HEK293 (cell line): ENCODE measurements at regions not wholly inside any gene's neighbourhood (a gene's known extent, or its start where the extent isn't known, plus 50 kb on each side); places are given as distances from the start of the nearest gene placed in this dataset.

ENCODE experiments used
- CTCF ChIA-PET: fragments of 350-600 bp; formaldehyde crosslinking; extraction: SDS; loops from one replicate; lab custom pipeline; 2021; ENCODE audit warnings: antibody characterized with exemption; lab: Yijun Ruan, JAX
- POLR2A ChIA-PET: fragments of 300-600 bp; formaldehyde crosslinking; extraction: SDS; loops from one replicate; lab custom pipeline; 2020; ENCODE audit warnings: antibody characterized with exemption, inconsistent platforms; lab: Yijun Ruan, JAX
- H3K27ac ChIP-seq: fragments of 200-500 bp; sonication (Bioruptor generic); 2 replicates; pipeline ENCODE4 v1.5.1; 2014; ENCODE audit warnings: low read depth, low read length, control low read depth, inconsistent platforms; ENCODE audit errors: extremely low read depth
- H3K36me3 ChIP-seq, 2 experiments: fragments of 200-500 bp in 1 of 2; sonication (Bioruptor generic) in 1 of 2; 1 replicate in 1 of 2; 2 replicates in 1 of 2; pipeline ENCODE4 v1.5.1; 2014 to 2017; ENCODE audit warnings: inconsistent platforms in 2 of 2, low read length in 2 of 2; ENCODE audit not compliant: control insufficient read depth in 2 of 2, insufficient read depth in 1 of 2
- H3K4me1 ChIP-seq: fragments of 200-500 bp; sonication (Bioruptor generic); 2 replicates; pipeline ENCODE4 v1.5.1; 2014; ENCODE audit warnings: mild to moderate bottlenecking, low read length, inconsistent platforms; ENCODE audit not compliant: control insufficient read depth, insufficient read depth
- H3K4me3 ChIP-seq: 2 replicates; pipeline ENCODE4 v1.5.1; 2011; ENCODE audit warnings: low read depth, mild to moderate bottlenecking, control low read depth, low read length, moderate library complexity
- H3K9me3 ChIP-seq: fragments of 200-500 bp; sonication (Bioruptor generic); 2 replicates; pipeline ENCODE4 v1.5.1; 2014; ENCODE audit warnings: low read depth, low read length, inconsistent platforms; ENCODE audit not compliant: control insufficient read depth, insufficient read depth
- MYNN ChIP-seq: fragments of 450-650 bp; formaldehyde crosslinking; IDR thresholded peaks from 2 replicates; pipeline ENCODE4 v1.5.1; 2016; ENCODE audit warnings: missing biosample characterization, missing genetic modification characterization, borderline replicate concordance
- MZF1 ChIP-seq: fragments of 450-650 bp; formaldehyde crosslinking; IDR thresholded peaks from 2 replicates; pipeline ENCODE4 v1.5.1; 2017; ENCODE audit warnings: missing biosample characterization, missing genetic modification characterization, borderline replicate concordance
- SETDB1 ChIP-seq: IDR thresholded peaks from one replicate; pipeline ENCODE4 v1.6.1; 2017; ENCODE audit warnings: mild to moderate bottlenecking, low read length, moderate library complexity, mixed read lengths; ENCODE audit not compliant: insufficient read length
- SP3 ChIP-seq: fragments of 450-650 bp; formaldehyde crosslinking; IDR thresholded peaks from 2 replicates; pipeline ENCODE4 v1.5.1; 2016; ENCODE audit warnings: missing biosample characterization, missing genetic modification characterization
- ZBTB21 ChIP-seq: fragments of 450-650 bp; formaldehyde crosslinking; IDR thresholded peaks from 2 replicates; pipeline ENCODE4 v1.5.1; 2017; ENCODE audit warnings: missing biosample characterization, missing genetic modification characterization
- ZNF121 ChIP-seq: fragments of 450-650 bp; formaldehyde crosslinking; IDR thresholded peaks from 2 replicates; pipeline ENCODE4 v1.5.1; 2016; ENCODE audit warnings: missing biosample characterization, missing genetic modification characterization
- ZNF132 ChIP-seq: fragments of 450-650 bp; formaldehyde crosslinking; IDR thresholded peaks from 2 replicates; pipeline ENCODE4 v1.5.1; 2017; ENCODE audit warnings: missing biosample characterization, missing genetic modification characterization, borderline replicate concordance
- ZNF202 ChIP-seq: fragments of 450-650 bp; formaldehyde crosslinking; IDR thresholded peaks from 2 replicates; pipeline ENCODE4 v1.5.1; 2016; ENCODE audit warnings: missing biosample characterization, missing genetic modification characterization, borderline replicate concordance
- ZNF423 ChIP-seq: fragments of 450-650 bp; formaldehyde crosslinking; IDR thresholded peaks from 2 replicates; pipeline ENCODE4 v1.5.1; 2016; ENCODE audit warnings: missing biosample characterization, missing genetic modification characterization
- ZNF48 ChIP-seq: fragments of 450-650 bp; formaldehyde crosslinking; IDR thresholded peaks from 2 replicates; pipeline ENCODE4 v1.5.1; 2016; ENCODE audit warnings: missing biosample characterization, missing genetic modification characterization
- ZXDB ChIP-seq: fragments of 450-650 bp; formaldehyde crosslinking; IDR thresholded peaks from 2 replicates; pipeline ENCODE4 v1.5.1; 2016; ENCODE audit warnings: missing biosample characterization, missing genetic modification characterization
- TF ChIP-seq, protein P1 (sequence below): fragments of 450-650 bp; formaldehyde crosslinking; IDR thresholded peaks from 2 replicates; pipeline ENCODE4 v1.5.1; 2016; ENCODE audit warnings: missing biosample characterization, missing genetic modification characterization
- TF ChIP-seq, protein P2 (sequence below): fragments of 450-650 bp; formaldehyde crosslinking; IDR thresholded peaks from 2 replicates; pipeline ENCODE4; 2016; ENCODE audit warnings: missing biosample characterization, missing genetic modification characterization
- TF ChIP-seq, protein P3 (sequence below): fragments of 450-650 bp; formaldehyde crosslinking; conservative IDR thresholded peaks from 2 replicates; pipeline ENCODE4 v1.5.1; 2016; ENCODE audit warnings: low read depth, missing biosample characterization, missing genetic modification characterization
- TF ChIP-seq, protein P4 (sequence below): fragments of 450-650 bp; formaldehyde crosslinking; IDR thresholded peaks from 2 replicates; pipeline ENCODE4 v1.5.1; 2017; ENCODE audit warnings: missing biosample characterization, missing genetic modification characterization
- TF ChIP-seq, protein P5 (sequence below): fragments of 450-650 bp; formaldehyde crosslinking; optimal IDR thresholded peaks from 2 replicates; pipeline ENCODE3; 2016; ENCODE audit warnings: missing biosample characterization, mild to moderate bottlenecking, missing genetic modification characterization
- TF ChIP-seq, protein P6 (sequence below): fragments of 450-650 bp; formaldehyde crosslinking; IDR thresholded peaks from 2 replicates; pipeline ENCODE4 v1.5.1; 2016; ENCODE audit warnings: missing biosample characterization, missing genetic modification characterization

DNA sequence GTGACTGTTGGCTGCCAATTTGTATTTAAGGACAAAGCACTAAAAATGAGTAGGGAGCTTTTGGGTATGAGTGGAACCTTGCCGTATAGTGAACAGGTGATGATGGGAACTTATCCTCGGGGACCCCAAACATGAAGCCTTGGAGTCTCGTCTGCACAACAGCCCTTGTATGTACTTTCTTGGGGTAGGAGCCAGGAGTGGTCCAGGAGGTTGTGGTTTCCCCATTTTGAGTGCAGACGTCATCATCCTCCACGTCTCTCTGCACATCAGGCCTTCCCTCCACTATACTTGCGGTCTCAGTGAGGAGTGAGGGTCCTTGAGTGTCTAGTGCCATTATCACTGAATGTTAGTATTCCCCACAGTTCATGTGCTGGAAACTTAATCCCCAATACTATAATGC, 101.5 kb upstream of the HS6ST1 start (continued):
- TF ChIP-seq ZNF48 (tag by site-specific recombination): no peak
- no peak for TF ChIP-seq ZNF121
- no peak for TF ChIP-seq MYNN (tag by site-specific recombination)
- TF ChIP-seq, all 188 proteins: peak for 0

DNA sequence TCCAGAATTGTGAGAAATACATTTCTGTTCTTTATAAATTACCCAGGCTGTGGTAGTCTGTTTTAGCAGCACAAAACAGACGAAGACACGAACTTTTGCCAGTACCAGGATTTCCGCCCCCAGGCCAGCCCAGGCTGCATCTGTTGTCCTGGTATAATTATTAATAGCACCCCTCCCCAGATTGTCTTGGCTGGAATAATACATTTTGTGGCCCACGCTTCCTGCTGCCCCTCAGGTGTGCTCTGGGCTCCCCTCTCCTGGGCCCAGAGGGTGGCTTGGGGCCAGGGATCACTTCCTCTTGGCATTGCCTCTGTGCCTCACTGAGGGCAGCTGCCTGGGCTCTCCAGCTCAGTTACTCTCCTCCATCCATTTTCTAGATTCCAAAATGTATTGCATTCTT, 102.1 kb upstream of the HS6ST1 start:
- no peak overlapping the region for H3K27ac ChIP-seq
- POLR2A ChIA-PET: no interaction called here
- H3K9me3 ChIP-seq: no peaks in the 10 kb centered on the region
- TF ChIP-seq ZBTB21 (tag by site-specific recombination) (no peak), ZNF423 (tag by site-specific recombination) (no peak), SP3 (tag by site-specific recombination) (no peak), ZXDB (tag by site-specific recombination) (no peak), ZNF132 (tag by site-specific recombination) (no peak), MZF1 (tag by site-specific recombination) (no peak)
- TF ChIP-seq, protein P1, sequence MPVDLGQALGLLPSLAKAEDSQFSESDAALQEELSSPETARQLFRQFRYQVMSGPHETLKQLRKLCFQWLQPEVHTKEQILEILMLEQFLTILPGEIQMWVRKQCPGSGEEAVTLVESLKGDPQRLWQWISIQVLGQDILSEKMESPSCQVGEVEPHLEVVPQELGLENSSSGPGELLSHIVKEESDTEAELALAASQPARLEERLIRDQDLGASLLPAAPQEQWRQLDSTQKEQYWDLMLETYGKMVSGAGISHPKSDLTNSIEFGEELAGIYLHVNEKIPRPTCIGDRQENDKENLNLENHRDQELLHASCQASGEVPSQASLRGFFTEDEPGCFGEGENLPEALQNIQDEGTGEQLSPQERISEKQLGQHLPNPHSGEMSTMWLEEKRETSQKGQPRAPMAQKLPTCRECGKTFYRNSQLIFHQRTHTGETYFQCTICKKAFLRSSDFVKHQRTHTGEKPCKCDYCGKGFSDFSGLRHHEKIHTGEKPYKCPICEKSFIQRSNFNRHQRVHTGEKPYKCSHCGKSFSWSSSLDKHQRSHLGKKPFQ (tag by site-specific recombination): no peak
- TF ChIP-seq, all 188 proteins: peak for 0
- Histone ChIP-seq H3K36me3 (no peaks in the 10 kb centered on the region), H3K4me1 (no peaks in the 10 kb centered on the region), H3K4me3 (no peak overlapping the region)
- CTCF ChIA-PET: interaction anchor here (0.5 kb wide), 1 partner anchor 167 kb away, joined by 3 read pairs; no protein-coding TSS in a partner anchor

DNA sequence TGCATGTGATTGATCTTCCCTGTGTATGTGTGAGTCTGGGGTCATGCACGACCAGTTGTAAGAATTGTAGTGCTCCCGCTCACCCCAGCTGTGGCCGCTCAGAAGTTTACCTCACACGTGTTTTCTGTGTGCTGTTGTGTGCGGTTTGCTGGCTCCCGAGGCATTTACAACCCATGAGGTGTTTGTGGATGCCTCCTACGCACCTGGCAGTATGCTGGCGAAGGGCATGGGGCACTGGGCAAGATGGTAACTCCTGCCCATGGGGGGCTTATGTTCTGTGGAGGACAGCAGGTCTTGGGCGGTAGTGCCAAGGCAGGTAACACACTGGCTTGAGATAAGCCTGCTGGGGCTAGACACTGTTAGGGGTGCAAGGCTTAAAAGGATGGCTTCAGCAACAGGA, 102.6 kb upstream of the HS6ST1 start:
- H3K4me3 ChIP-seq: no peak overlapping the region
- H3K27ac ChIP-seq: no peak overlapping the region
- TF ChIP-seq SETDB1 (no peak), ZNF202 (tag by site-specific recombination) (no peak)
- TF ChIP-seq, protein P2, sequence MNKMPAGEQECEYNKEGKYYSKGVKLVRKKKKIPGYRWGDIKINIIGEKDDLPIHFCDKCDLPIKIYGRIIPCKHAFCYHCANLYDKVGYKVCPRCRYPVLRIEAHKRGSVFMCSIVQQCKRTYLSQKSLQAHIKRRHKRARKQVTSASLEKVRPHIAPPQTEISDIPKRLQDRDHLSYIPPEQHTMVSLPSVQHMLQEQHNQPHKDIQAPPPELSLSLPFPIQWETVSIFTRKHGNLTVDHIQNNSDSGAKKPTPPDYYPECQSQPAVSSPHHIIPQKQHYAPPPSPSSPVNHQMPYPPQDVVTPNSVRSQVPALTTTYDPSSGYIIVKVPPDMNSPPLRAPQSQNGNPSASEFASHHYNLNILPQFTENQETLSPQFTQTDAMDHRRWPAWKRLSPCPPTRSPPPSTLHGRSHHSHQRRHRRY (tag by site-specific recombination): no peak
- no peaks in the 10 kb centered on the region for H3K36me3 ChIP-seq
- ChIA-PET CTCF (interaction anchor here (0.5 kb wide), 1 partner anchor 166 kb away, joined by 3 read pairs; no protein-coding TSS in a partner anchor), POLR2A (no interaction called here)
- H3K4me1 ChIP-seq: no peaks in the 10 kb centered on the region
- H3K9me3 ChIP-seq: no peaks in the 10 kb centered on the region

DNA sequence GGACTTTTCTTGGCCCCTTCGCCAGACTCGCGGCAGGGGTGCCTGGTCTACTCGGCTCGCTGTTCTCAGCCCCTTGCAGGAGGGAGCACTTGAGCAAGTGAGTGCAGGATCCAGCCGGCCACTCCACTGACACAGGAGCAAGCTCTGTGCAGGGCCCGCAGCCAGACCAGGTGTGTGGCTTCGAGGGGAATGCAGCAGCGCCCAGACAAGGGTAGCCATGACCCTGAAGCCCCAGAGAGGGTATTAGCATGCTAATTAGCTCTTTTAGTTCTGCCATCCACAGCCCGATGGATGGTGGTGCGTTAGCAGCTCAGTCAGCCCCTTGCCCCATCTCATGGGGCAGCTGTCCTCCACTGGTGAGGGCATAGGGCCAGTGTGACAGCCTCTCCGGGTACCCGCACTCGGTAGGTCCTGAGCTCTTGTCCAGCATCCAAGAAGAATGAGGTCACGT, 103.2 kb upstream of the HS6ST1 start:
- POLR2A ChIA-PET: no interaction called here
- TF ChIP-seq, protein P3, sequence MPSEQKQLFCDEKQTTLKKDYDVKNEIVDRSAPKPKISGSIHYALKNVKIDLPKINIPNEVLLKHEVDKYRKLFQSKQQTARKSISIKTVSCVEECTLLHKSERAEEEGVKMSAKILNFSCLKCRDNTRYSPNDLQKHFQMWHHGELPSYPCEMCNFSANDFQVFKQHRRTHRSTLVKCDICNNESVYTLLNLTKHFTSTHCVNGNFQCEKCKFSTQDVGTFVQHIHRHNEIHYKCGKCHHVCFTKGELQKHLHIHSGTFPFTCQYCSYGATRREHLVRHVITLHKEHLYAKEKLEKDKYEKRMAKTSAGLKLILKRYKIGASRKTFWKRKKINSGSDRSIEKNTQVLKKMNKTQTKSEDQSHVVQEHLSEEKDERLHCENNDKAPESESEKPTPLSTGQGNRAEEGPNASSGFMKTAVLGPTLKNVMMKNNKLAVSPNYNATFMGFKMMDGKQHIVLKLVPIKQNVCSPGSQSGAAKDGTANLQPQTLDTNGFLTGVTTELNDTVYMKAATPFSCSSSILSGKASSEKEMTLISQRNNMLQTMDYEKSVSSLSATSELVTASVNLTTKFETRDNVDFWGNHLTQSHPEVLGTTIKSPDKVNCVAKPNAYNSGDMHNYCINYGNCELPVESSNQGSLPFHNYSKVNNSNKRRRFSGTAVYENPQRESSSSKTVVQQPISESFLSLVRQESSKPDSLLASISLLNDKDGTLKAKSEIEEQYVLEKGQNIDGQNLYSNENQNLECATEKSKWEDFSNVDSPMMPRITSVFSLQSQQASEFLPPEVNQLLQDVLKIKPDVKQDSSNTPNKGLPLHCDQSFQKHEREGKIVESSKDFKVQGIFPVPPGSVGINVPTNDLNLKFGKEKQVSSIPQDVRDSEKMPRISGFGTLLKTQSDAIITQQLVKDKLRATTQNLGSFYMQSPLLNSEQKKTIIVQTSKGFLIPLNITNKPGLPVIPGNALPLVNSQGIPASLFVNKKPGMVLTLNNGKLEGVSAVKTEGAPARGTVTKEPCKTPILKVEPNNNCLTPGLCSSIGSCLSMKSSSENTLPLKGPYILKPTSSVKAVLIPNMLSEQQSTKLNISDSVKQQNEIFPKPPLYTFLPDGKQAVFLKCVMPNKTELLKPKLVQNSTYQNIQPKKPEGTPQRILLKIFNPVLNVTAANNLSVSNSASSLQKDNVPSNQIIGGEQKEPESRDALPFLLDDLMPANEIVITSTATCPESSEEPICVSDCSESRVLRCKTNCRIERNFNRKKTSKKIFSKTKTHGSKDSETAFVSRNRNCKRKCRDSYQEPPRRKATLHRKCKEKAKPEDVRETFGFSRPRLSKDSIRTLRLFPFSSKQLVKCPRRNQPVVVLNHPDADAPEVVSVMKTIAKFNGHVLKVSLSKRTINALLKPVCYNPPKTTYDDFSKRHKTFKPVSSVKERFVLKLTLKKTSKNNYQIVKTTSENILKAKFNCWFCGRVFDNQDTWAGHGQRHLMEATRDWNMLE (tag by site-specific recombination): no peak
- TF ChIP-seq, protein P4, sequence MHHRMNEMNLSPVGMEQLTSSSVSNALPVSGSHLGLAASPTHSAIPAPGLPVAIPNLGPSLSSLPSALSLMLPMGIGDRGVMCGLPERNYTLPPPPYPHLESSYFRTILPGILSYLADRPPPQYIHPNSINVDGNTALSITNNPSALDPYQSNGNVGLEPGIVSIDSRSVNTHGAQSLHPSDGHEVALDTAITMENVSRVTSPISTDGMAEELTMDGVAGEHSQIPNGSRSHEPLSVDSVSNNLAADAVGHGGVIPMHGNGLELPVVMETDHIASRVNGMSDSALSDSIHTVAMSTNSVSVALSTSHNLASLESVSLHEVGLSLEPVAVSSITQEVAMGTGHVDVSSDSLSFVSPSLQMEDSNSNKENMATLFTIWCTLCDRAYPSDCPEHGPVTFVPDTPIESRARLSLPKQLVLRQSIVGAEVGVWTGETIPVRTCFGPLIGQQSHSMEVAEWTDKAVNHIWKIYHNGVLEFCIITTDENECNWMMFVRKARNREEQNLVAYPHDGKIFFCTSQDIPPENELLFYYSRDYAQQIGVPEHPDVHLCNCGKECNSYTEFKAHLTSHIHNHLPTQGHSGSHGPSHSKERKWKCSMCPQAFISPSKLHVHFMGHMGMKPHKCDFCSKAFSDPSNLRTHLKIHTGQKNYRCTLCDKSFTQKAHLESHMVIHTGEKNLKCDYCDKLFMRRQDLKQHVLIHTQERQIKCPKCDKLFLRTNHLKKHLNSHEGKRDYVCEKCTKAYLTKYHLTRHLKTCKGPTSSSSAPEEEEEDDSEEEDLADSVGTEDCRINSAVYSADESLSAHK (tag by site-specific recombination): no peak
- TF ChIP-seq, protein P5, sequence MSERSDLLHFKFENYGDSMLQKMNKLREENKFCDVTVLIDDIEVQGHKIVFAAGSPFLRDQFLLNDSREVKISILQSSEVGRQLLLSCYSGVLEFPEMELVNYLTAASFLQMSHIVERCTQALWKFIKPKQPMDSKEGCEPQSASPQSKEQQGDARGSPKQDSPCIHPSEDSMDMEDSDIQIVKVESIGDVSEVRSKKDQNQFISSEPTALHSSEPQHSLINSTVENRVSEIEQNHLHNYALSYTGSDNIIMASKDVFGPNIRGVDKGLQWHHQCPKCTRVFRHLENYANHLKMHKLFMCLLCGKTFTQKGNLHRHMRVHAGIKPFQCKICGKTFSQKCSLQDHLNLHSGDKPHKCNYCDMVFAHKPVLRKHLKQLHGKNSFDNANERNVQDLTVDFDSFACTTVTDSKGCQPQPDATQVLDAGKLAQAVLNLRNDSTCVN (tag by site-specific recombination): no peak
- TF ChIP-seq, protein P6, sequence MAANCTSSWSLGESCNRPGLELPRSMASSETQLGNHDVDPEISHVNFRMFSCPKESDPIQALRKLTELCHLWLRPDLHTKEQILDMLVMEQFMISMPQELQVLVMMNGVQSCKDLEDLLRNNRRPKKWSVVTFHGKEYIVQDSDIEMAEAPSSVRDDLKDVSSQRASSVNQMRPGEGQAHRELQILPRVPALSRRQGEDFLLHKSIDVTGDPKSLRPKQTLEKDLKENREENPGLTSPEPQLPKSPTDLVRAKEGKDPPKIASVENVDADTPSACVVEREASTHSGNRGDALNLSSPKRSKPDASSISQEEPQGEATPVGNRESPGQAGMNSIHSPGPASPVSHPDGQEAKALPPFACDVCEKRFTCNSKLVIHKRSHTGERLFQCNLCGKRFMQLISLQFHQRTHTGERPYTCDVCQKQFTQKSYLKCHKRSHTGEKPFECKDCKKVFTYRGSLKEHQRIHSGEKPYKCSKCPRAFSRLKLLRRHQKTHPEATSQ (tag by site-specific recombination): no peak
- H3K4me1 ChIP-seq: no peaks in the 10 kb centered on the region
- no peaks in the 10 kb centered on the region for H3K36me3 ChIP-seq
- no peaks in the 10 kb centered on the region for H3K9me3 ChIP-seq
- H3K4me3 ChIP-seq: no peak overlapping the region
- H3K27ac ChIP-seq: no peak overlapping the region
- CTCF ChIA-PET: no interaction called here
